Bone marrow (tissue), 2 donors: ENCODE measurements at regions not wholly inside any gene's neighbourhood (a gene's known extent, or its start where the extent isn't known, plus 50 kb on each side); places are given as distances from the start of the nearest gene placed in this dataset.

Source experiments
- DNase-seq, 2 donors: peaks; one replicate each; lab custom pipeline; 2025; lab: John Stamatoyannopoulos, UW

DNA sequence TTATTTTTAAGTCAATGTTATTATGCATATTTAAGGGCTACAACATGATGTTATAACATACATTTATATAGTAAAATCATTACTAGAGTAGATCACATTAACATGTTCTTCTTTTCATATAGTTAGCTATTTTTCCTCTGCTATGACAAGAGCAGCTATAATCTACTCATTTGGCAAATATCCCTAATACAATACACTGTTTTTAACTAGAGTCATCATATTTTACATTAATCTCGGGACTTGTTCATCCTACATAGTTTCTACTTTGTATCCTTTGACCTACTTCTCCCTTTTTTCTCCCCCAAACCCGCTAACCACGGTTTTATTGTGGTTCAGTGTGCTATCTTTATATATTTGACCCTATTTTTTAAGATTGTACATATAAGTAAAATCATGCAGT is 249.0 kb downstream of the EPM2A start:
- DNase-seq = no peak

DNA sequence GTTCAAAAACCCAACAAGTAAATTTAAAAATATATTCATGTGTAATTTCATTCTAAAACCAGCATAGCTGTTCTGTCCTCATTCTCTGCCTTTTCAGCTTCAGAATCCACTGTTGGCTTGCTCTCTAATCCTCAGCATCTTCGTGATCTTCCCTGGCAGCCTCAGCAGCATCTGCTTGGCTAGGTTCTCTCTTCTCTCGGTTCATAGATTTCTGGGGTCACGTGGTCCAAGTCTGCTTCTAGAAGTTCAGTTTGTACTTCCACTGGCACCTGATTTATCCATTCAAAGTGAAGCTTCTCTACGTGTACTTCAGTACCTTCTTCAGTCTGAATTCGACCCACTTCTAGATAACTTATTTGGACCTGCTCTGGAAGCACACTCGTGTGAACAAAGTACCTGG is 245.7 kb downstream of the EPM2A start:
- no peak for DNase-seq

DNA sequence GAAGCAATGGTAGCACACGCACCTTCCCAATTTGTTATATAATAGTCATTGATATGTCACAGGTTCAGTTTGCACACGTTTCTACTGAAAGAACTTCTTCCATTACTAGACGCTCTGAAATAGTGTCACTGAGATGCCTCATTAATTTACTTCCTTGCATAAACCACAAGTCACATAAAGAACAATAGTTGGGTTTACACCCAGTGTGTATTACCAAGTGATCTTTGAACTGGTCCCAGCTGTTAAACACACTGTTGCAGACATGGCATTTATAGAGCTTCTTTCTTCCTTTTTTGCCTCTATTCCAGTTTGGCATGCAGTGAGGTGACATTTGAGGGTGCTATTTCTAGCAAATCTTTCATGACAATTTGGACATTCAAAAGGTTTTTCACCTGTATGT is 245.3 kb downstream of the EPM2A start:
- DNase-seq = no peak

DNA sequence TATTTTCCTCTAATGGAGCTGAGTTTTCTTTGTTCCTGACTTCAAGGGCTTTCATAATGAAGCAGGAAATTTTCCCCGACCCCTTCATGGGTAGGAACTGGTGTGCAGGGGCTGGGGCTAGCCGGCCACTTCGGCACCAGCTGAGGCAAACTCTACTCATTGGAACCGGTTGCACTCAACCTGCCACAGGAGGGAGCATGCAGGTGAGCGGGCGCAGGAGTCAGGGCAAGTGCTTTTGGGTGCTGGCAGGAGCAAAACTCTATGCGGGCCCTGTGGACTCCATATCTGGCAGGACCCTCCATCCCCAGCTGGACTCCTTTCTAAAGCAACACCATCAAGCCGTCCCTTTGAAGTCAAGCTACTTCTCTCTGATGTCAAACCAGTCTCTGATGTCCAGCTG is 244.2 kb downstream of the EPM2A start:
- no peak for DNase-seq

DNA sequence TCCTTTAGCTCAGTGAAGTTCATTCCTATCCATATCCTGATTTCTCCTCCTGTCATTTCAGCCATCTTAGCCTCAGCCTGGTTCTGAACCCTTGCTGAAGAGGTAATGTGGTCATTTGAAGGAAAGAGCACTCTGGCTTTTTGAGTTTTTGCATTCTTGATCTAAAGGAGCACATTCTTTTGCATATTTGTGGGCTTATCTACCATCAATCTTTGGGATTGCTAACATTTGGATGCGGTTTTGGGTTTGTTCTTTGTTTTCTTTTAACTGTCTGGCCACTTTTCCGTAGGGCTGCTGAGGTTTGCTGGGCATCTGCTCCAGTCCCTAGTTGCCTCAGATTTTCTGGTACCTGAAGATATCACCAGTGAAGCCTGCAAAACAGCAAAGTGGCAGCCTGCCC is 238.3 kb downstream of the EPM2A start:
- DNase-seq = no peak

DNA sequence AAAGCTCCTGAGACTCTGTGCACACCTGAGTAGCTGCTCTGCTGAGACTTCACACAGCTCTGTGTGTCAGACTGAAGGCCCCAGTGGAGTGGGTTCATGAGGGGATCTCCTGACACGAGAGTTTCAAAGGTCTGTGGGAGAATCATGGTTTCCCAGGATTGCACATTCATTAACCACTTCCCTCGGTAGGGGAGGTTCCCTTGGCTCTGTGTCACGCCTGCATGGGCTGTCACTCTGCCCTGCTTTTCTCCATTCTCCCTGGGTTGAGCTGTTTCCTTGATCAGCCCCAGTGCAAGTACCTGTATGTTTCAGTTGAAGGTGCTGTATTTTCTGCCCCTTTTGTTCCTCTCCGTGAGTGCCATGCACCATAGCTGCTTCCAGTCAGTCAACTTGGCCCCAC is 236.9 kb downstream of the EPM2A start:
- DNase-seq = no peak

DNA sequence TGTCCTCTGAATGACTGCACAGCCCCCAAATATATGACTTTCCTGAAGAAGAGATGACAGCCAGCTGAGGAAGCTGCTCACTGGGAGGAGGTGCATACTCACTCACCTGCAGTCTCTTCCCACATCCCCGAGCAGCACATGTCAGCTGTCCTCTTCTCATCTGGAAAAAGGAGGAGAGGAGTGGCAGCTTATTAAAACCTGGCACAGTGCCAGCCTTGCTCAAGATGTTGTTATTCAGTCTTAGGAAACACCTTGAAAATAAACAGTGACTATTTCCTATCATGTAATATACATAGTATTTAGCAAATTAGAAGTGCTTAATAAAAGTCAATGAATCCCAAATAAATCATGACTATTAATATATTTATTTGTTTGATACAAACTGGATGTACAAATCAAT is 232.9 kb downstream of the EPM2A start:
- DNase-seq = no peak

DNA sequence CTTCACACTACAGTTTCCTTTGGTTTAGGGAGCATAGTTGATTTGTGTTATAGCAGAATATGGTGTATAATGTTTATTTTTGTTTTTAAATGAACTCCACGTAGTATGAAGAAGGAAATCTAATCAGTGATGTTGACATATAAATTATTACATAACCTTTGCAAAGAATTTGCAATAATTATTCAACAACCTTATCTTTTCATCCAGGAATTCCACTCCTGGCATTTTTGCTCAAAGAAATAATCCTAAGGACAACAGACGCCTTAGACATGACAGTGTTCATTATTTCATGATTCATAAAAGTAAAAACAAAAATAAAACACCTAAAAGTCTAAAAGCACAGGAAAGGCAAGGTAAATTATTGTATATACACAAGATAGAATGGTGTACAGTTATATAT is 229.2 kb downstream of the EPM2A start:
- DNase-seq = no peak

DNA sequence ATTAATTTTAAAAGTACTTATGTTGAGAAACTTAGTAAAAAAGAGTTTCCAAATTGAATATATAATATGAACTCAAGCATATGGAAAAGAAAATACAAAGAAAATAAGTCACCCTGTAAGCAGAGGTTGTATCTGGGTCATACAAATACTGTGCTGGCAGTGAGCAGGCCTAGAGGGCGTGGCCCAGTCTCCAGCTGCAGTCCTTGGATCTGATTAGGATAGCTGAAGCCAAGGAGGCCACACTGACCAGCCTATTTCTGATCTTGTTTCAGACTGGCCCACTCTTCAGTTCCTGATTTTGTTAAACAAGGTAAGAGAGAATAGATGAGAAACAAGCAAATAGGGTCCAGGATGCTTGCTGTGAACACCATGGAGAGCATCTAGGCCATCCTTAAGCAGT is 228.8 kb downstream of the EPM2A start:
- no peak for DNase-seq

DNA sequence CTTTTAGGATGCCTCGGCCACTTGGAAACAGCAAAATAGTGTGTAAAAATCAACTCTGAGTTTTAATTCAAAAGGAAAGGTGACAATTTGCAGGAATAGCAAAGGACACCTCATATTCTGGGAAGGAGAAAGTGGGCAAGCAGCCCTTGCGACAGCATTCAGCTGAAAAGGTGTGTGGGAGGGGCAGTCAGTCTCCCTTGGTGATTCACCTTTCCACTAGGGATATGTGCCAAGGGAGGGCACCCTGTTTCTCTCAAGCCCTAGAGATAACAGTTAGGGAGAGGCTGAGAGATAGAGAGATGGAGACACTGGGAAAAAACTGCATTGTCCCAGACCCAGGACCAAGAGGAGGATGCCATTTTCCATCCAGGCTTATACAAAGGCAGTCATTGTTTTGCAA is 228.1 kb downstream of the EPM2A start:
- no peak for DNase-seq

DNA sequence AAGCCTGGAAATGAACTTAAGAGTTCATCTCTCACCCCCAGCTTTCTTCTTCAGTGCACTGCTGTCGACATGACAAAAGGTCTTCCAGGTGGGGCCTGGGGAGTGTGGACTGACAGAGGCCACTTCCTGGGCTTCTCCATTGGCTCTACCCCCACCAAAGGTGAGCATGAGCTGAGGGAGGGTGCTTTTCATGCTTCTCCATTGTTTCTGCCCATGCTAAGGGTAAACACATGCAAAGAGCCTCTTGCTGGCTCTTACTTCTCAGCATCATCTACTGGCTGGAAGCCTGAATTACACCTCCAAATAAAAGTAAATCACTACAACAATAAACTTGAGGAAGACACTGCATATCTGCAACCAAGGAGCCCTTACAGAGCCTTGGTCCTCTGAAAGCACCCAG is 227.2 kb downstream of the EPM2A start:
- DNase-seq = no peak

DNA sequence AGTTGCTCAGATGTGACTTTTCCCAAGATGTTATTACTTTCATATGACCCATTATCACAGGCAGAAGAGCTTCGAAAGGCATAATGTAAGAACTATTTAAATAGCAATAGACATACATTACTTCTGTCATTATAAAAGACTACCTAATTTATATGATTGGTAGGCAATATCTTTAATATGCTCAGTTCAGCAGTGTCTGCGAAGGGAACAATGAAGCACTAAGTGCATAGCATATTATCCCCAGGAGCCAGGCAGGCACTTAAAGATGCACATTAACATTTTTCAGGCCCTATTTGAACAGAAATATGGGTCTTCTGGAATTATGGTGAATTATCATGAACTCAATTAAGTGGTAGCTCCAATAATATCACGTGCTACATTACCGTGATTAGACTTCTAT is 217.8 kb downstream of the EPM2A start:
- no peak for DNase-seq

DNA sequence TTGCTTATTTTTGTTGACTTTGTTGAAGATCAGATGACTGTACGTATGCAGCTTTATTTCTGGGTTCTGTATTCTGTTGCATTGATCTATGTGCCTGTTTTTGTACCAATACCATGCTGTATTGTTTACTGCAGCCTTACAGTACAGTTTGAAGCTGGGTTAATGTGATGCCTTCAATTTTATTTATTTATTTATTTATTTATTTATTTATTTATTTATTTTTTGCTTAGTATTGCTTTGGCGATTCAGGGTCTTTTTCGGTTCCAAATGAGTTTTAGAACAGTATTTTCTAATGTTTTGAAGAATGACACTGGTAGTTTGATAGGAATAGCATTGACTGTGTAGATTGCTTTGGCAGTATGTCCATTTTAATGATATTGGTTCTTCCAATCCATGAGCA is 210.3 kb downstream of the EPM2A start:
- DNase-seq = no peak

DNA sequence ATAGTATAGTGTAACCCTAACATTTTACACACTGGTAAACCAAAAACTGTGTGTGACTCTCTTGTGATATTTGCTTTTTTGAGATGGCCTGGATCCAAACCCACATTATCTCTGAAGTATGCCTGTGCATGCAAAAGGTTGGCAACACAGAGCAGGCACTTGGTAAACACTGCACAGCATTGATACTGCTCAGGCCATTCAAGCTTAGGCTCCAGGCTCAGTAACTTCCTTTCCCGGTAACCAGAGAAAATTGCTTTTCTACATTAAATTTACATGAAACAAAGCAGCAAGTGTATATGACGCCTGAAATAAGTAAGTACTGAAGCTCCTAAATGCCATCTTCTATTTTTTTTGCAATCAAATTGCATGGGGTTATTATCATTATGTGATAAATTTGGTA is 205.7 kb downstream of the EPM2A start:
- DNase-seq = no peak

DNA sequence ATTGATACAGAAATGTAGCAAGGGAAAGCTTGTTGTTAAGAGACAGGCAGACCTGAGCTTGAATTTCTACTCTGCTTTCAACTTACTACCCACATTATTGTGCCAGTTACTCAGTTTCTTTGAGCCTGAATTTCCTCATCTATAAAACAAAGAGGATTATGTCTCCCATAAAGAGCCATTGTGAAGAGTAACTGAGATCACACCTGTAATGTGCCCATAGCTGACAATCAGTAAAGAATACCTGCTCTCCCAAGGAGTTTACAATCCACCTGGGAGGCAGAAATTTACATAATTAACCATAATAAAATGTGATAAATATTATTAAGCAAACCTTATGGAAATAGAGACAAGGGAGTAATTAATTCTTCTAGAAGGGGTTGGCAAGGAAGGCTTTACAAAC is 204.9 kb downstream of the EPM2A start:
- DNase-seq = no peak

DNA sequence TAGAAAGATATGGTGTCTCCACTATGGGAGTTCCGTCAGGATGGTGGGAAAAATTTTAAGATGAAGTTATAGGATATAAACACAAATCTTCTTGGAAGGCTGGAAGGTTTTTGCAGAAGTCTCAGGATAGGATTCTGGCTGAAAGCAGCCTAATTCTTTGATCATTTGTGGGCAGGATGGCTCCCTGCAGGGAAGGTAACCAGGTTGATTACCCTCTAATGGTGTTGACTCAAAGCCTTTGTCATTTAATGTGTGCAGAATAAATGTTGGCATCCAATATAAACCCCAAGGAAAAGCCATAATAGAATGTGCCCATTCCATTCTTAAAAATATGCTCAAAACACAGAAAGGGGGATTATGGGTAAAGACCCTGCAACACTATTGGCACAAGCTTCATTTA is 204.3 kb downstream of the EPM2A start:
- DNase-seq = no peak

DNA sequence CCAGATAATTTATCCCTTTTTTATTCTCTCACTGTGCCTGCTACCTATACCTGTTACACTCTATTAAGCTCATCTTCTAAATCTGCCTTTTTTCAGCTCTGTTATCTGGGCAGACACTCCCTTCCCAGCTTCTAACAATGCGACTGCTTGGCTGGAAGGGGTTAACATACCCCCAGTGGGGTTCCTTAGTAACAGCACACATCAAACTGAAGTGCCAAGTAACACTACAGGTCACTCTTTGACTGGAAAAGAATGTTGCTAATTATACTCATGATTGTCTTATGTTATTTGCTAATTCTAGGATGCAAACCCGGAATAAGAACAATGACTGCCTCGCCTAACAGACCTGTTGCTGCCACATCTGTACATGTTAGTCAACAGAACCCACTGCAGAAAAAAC is 203.5 kb downstream of the EPM2A start:
- DNase-seq = no peak

DNA sequence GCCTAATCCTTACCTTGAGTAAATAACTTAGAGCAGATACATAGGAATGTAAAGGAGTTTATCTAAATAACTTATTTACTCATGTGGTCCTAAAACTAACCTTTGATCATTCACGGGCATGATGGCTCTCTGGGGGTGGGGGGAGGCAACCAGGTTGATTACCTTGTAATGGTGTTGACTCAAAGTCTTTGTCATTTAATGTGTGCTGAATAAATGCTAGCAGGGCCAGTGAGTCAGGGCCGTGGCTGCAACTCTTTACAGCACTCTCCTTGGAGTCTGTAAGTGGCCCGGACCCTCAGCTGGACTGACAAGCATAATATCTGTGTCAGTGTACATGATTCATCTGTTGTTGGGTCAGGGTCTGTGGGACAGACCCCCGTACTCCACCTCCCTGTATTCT is 203.0 kb downstream of the EPM2A start:
- DNase-seq = no peak

DNA sequence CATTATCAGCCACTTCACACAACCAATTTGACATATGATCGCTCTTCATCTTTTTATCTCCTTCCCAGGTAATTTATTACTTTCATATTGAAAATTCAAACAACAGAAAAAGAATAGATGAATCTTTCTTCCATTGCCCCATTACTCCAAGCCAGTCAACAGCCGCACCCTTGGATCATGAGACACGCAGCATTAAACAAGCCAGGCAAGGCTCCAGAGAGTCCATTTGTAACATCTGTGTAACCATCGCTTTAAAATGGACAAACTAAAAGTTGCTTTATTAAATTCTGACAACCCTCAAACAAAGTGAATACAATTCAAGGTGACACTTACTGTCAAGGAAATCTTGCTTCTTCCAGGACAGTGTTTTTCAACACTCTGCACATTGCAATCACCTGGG is 200.3 kb downstream of the EPM2A start:
- DNase-seq = no peak

DNA sequence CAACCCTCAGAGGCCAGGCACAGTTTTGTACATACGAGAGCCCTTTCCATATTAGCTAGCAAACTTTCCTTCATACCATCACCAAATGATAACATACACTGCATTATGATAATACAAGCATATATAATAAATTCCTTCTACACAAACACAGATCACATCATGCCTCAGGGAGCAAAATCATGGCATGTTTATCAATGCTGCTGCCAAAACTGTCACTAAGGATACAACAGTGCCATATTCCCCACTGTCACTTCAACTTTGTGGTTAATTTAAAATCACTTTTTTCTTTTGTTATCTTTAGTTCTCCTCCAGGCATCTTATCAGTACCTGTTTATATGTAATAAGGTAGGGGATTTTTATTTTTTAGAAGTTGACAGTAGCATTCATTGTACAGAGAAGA is 196.3 kb downstream of the EPM2A start:
- DNase-seq = no peak

DNA sequence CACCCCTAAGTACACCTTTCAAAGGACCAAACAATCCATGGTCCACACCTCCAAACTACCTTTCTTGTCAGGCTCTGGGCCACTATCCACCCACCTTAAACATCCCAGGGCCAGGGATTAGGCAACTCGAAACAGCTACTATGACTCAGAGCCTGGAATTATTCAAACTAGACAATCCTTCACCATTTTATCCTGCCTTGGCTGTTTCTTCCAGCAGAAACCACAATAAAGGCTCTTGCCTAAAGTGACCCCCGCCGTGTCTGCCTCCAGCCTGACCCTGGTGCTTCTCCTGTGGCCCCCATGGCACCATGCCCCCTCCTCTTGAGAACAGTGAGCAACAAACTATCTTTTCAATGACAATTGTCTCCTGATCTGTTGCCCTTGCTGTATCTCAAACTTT is 195.5 kb downstream of the EPM2A start:
- no peak for DNase-seq

DNA sequence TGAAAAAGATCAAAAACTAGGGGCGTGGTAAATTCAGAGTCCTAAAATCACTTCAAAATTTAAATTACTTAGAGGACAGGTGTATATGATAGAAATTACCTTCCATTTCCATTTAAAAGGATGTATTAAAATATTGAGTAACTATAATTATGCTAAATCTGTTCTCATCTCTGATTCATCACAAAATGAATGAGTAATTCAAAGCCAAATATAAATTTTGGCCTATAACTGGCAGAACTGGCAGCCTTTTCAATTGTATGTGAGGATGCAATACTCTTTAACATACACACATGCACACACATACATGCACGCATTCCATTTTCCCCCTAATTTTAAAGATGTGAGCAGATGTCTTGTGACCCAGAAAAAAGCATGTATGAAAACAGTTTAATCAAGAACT is 194.6 kb downstream of the EPM2A start:
- DNase-seq = no peak

DNA sequence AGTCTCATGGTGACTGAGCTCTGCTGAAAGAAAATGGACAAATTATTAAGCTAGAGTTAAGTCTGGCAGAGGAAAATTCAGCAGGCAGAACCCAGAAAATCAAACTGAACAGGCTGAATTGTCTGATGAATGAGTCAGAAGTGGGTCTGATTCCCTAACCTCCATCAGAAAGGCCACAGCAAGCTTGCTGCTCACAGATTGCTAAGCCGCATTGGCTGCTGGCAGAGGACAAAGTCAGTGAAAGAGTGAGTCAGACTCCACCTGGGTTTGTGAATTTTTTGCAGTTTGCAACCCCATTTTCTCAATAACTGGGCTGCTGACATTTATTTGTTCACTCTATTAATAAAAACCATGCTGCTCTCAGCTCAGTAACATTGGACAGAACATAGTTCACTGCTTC is 191.3 kb downstream of the EPM2A start:
- no peak for DNase-seq

DNA sequence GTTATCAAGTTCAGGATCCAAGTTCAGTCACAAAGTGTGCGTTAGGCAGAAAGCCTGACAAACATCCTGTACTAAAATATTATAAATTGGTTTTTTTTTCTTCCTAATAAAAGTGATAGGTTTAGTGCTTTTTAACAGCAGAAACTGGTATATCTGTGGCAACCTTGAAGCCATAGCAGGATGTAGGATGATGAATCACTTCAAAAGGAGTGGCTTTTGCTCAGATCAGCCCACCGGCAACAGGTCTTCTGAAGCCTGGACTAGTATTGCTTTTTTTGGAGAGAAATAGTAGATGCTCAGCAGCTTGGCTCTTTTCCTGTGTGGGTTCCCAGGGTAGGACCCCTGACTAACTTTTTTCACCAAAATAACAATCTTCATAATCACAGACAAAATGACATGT is 190.8 kb downstream of the EPM2A start:
- no peak for DNase-seq

DNA sequence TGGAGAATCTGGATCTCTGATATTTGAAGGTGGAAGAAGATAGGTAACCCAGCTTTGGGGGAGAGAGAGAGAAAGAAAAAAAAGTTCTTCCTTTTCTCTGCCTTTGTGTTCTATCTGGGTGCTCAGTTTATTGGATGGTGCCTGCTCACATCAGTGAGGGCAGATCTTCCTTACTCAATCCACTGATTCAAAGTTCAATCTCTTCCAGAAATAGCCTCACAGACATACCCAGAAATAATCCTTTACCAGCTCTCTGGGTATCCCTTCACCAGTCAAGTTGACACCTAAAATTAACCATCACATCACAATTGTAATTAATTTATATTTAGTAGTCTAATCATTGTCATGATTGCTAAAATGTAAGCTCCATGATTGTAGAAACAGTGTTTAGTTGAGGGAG is 189.1 kb downstream of the EPM2A start:
- DNase-seq = no peak
